ENCODE measurements at regions not wholly inside any gene's neighbourhood (a gene's known extent, or its start where the extent isn't known, plus 50 kb on each side); places are given as distances from the start of the nearest gene placed in this dataset.

- Histone ChIP-seq H3K4me1 (ENCODE audit: control insufficient read depth, low read depth, low read length) (no peaks in the 10 kb centered on the region), H3K4me3 (ENCODE audit: low read length) (no peak overlapping the region), H3K9ac (ENCODE audit: low read length) (no peak overlapping the region), H3K9me3 (ENCODE audit: control insufficient read depth, low read depth, low read length) (peaks cover 5% of the 10 kb centered on the region), H3K36me3 (ENCODE audit: control insufficient read depth, low read depth, low read length) (no peaks in the 10 kb centered on the region), H3K27ac (ENCODE audit: low read length) (no peak overlapping the region), H3K27me3 (ENCODE audit: control insufficient read depth, insufficient read depth, low read length) (no peaks in the 10 kb centered on the region)
Measured at GRCh38 chr6:67633058-67633457, 1002.0 kb upstream of the ADGRB3 start.

- H3K36me3 ChIP-seq (ENCODE audit: control insufficient read depth, low read depth, low read length): no peaks in the 10 kb centered on the region
- no peak overlapping the region for H3K9ac ChIP-seq (ENCODE audit: low read length)
- H3K9me3 ChIP-seq (ENCODE audit: control insufficient read depth, low read depth, low read length): peaks cover 5% of the 10 kb centered on the region
- no peaks in the 10 kb centered on the region for H3K4me1 ChIP-seq (ENCODE audit: control insufficient read depth, low read depth, low read length)
- no peak overlapping the region for H3K27ac ChIP-seq (ENCODE audit: low read length)
- no peaks in the 10 kb centered on the region for H3K27me3 ChIP-seq (ENCODE audit: control insufficient read depth, insufficient read depth, low read length)
- H3K4me3 ChIP-seq (ENCODE audit: low read length): no peak overlapping the region
Measured at GRCh38 chr6:67630146-67630545, 1004.9 kb upstream of the ADGRB3 start.

- no peaks in the 10 kb centered on the region for H3K27me3 ChIP-seq (ENCODE audit: control insufficient read depth, insufficient read depth, low read length)
- H3K4me1 ChIP-seq (ENCODE audit: control insufficient read depth, low read depth, low read length): no peaks in the 10 kb centered on the region
- H3K4me3 ChIP-seq (ENCODE audit: low read length): no peak overlapping the region
- no peaks in the 10 kb centered on the region for H3K36me3 ChIP-seq (ENCODE audit: control insufficient read depth, low read depth, low read length)
- H3K27ac ChIP-seq (ENCODE audit: low read length): no peak overlapping the region
- H3K9ac ChIP-seq (ENCODE audit: low read length): no peak overlapping the region
- H3K9me3 ChIP-seq (ENCODE audit: control insufficient read depth, low read depth, low read length): peaks cover under 1% of the 10 kb centered on the region
Measured at GRCh38 chr6:67629258-67629657, 1005.8 kb upstream of the ADGRB3 start.

GRCh38 chr6:67615796-67616195 lies 1019.3 kb upstream of the ADGRB3 start:
- Histone ChIP-seq H3K4me1 (ENCODE audit: control insufficient read depth, low read depth, low read length) (no peaks in the 10 kb centered on the region), H3K9ac (ENCODE audit: low read length) (no peak overlapping the region), H3K27me3 (ENCODE audit: control insufficient read depth, insufficient read depth, low read length) (no peaks in the 10 kb centered on the region), H3K9me3 (ENCODE audit: control insufficient read depth, low read depth, low read length) (peaks cover under 1% of the 10 kb centered on the region), H3K36me3 (ENCODE audit: control insufficient read depth, low read depth, low read length) (no peaks in the 10 kb centered on the region), H3K27ac (ENCODE audit: low read length) (no peak overlapping the region), H3K4me3 (ENCODE audit: low read length) (no peak overlapping the region)

- no peaks in the 10 kb centered on the region for H3K4me1 ChIP-seq (ENCODE audit: control insufficient read depth, low read depth, low read length)
- no peaks in the 10 kb centered on the region for H3K36me3 ChIP-seq (ENCODE audit: control insufficient read depth, low read depth, low read length)
Measured at GRCh38 chr6:67608099-67608749, 1026.9 kb upstream of the ADGRB3 start.

GRCh38 chr6:67606906-67607828 lies 1027.9 kb upstream of the ADGRB3 start:
- Histone ChIP-seq H3K9me3 (ENCODE audit: control insufficient read depth, low read depth, low read length) (no peaks in the 10 kb centered on the region), H3K27ac (ENCODE audit: low read length) (no peak overlapping the region), H3K4me3 (ENCODE audit: low read length) (no peak overlapping the region)

More at GRCh38 chr6:67608099-67608749, 1026.9 kb upstream of the ADGRB3 start:
- Histone ChIP-seq H3K9ac (ENCODE audit: low read length) (no peak overlapping the region), H3K9me3 (ENCODE audit: control insufficient read depth, low read depth, low read length) (no peaks in the 10 kb centered on the region), H3K4me3 (ENCODE audit: low read length) (no peak overlapping the region), H3K27me3 (ENCODE audit: control insufficient read depth, insufficient read depth, low read length) (no peaks in the 10 kb centered on the region), H3K27ac (ENCODE audit: low read length) (no peak overlapping the region)

GRCh38 chr6:67594366-67594765 lies 1040.7 kb upstream of the ADGRB3 start:
- Histone ChIP-seq H3K27me3 (ENCODE audit: control insufficient read depth, insufficient read depth, low read length) (no peaks in the 10 kb centered on the region), H3K4me1 (ENCODE audit: control insufficient read depth, low read depth, low read length) (no peaks in the 10 kb centered on the region), H3K4me3 (ENCODE audit: low read length) (no peak overlapping the region), H3K9ac (ENCODE audit: low read length) (no peak overlapping the region), H3K36me3 (ENCODE audit: control insufficient read depth, low read depth, low read length) (no peaks in the 10 kb centered on the region), H3K27ac (ENCODE audit: low read length) (no peak overlapping the region), H3K9me3 (ENCODE audit: control insufficient read depth, low read depth, low read length) (no peaks in the 10 kb centered on the region)

More at GRCh38 chr6:67606906-67607828, 1027.9 kb upstream of the ADGRB3 start:
- H3K9ac ChIP-seq (ENCODE audit: low read length): no peak overlapping the region
- H3K27me3 ChIP-seq (ENCODE audit: control insufficient read depth, insufficient read depth, low read length): no peaks in the 10 kb centered on the region
- H3K4me1 ChIP-seq (ENCODE audit: control insufficient read depth, low read depth, low read length): no peaks in the 10 kb centered on the region
- H3K36me3 ChIP-seq (ENCODE audit: control insufficient read depth, low read depth, low read length): no peaks in the 10 kb centered on the region

- Histone ChIP-seq H3K9ac (ENCODE audit: low read length) (no peak overlapping the region), H3K27ac (ENCODE audit: low read length) (no peak overlapping the region), H3K27me3 (ENCODE audit: control insufficient read depth, insufficient read depth, low read length) (no peaks in the 10 kb centered on the region), H3K36me3 (ENCODE audit: control insufficient read depth, low read depth, low read length) (no peaks in the 10 kb centered on the region), H3K9me3 (ENCODE audit: control insufficient read depth, low read depth, low read length) (no peaks in the 10 kb centered on the region), H3K4me3 (ENCODE audit: low read length) (no peak overlapping the region), H3K4me1 (ENCODE audit: control insufficient read depth, low read depth, low read length) (no peaks in the 10 kb centered on the region)
Measured at GRCh38 chr6:67593247-67593646, 1041.8 kb upstream of the ADGRB3 start.

GRCh38 chr6:67591910-67592309 lies 1043.2 kb upstream of the ADGRB3 start:
- Histone ChIP-seq H3K36me3 (ENCODE audit: control insufficient read depth, low read depth, low read length) (no peaks in the 10 kb centered on the region), H3K4me1 (ENCODE audit: control insufficient read depth, low read depth, low read length) (no peaks in the 10 kb centered on the region), H3K27ac (ENCODE audit: low read length) (no peak overlapping the region), H3K4me3 (ENCODE audit: low read length) (no peak overlapping the region), H3K9me3 (ENCODE audit: control insufficient read depth, low read depth, low read length) (no peaks in the 10 kb centered on the region), H3K9ac (ENCODE audit: low read length) (no peak overlapping the region), H3K27me3 (ENCODE audit: control insufficient read depth, insufficient read depth, low read length) (no peaks in the 10 kb centered on the region)

- Histone ChIP-seq H3K27ac (ENCODE audit: low read length) (no peak overlapping the region), H3K36me3 (ENCODE audit: control insufficient read depth, low read depth, low read length) (no peaks in the 10 kb centered on the region), H3K9ac (ENCODE audit: low read length) (no peak overlapping the region), H3K27me3 (ENCODE audit: control insufficient read depth, insufficient read depth, low read length) (no peaks in the 10 kb centered on the region), H3K4me3 (ENCODE audit: low read length) (no peak overlapping the region), H3K4me1 (ENCODE audit: control insufficient read depth, low read depth, low read length) (no peaks in the 10 kb centered on the region), H3K9me3 (ENCODE audit: control insufficient read depth, low read depth, low read length) (peaks cover 7% of the 10 kb centered on the region)
Measured at GRCh38 chr6:67567842-67568241, 1067.2 kb upstream of the ADGRB3 start.

GRCh38 chr6:67563671-67564070 lies 1071.4 kb upstream of the ADGRB3 start:
- Histone ChIP-seq H3K4me3 (ENCODE audit: low read length) (no peak overlapping the region), H3K36me3 (ENCODE audit: control insufficient read depth, low read depth, low read length) (no peaks in the 10 kb centered on the region), H3K27me3 (ENCODE audit: control insufficient read depth, insufficient read depth, low read length) (no peaks in the 10 kb centered on the region), H3K4me1 (ENCODE audit: control insufficient read depth, low read depth, low read length) (no peaks in the 10 kb centered on the region), H3K9me3 (ENCODE audit: control insufficient read depth, low read depth, low read length) (no peaks in the 10 kb centered on the region), H3K9ac (ENCODE audit: low read length) (no peak overlapping the region), H3K27ac (ENCODE audit: low read length) (no peak overlapping the region)

All from iPS-18a (cell line).